NCI-H1092 (cell line): ENCODE measurements at regions not wholly inside any gene's neighbourhood (a gene's known extent, or its start where the extent isn't known, plus 50 kb on each side); places are given as distances from the start of the nearest gene placed in this dataset.

ENCODE experiments used
- DNase-seq: peaks from one replicate; lab custom pipeline; 2025; lab: John Stamatoyannopoulos, UW

- DNase-seq, result no peak
These were observed 955.2 kb upstream of the NR2F2 start for GRCh38 chr15:95375281-95375680.

- DNase-seq, result no peak
These were observed 953.1 kb upstream of the NR2F2 start for GRCh38 chr15:95377258-95377852.

- DNase-seq, result no peak
These were observed 936.1 kb upstream of the NR2F2 start for GRCh38 chr15:95394186-95395067.

GRCh38 chr15:95400428-95400827, 930.1 kb upstream of the NR2F2 start:
- DNase-seq, result no peak

GRCh38 chr15:95401587-95401986, 928.9 kb upstream of the NR2F2 start:
- DNase-seq, result no peak

GRCh38 chr15:95405447-95405846, 925.1 kb upstream of the NR2F2 start:
- DNase-seq, result no peak

- no peak for DNase-seq
These were observed 923.0 kb upstream of the NR2F2 start for GRCh38 chr15:95407534-95407933.

GRCh38 chr15:95409211-95409610, 921.3 kb upstream of the NR2F2 start:
- no peak for DNase-seq

- DNase-seq, result no peak
These were observed 920.7 kb upstream of the NR2F2 start for GRCh38 chr15:95409626-95410310.

- no peak for DNase-seq
These were observed 919.7 kb upstream of the NR2F2 start for GRCh38 chr15:95410757-95411156.

GRCh38 chr15:95416576-95416975, 913.9 kb upstream of the NR2F2 start:
- no peak for DNase-seq

- DNase-seq, result no peak
These were observed 912.7 kb upstream of the NR2F2 start for GRCh38 chr15:95417761-95418160.

- DNase-seq, result no peak
These were observed 908.2 kb upstream of the NR2F2 start for GRCh38 chr15:95422255-95422654.

- DNase-seq, result no peak
These were observed 904.6 kb upstream of the NR2F2 start for GRCh38 chr15:95425859-95426258.

GRCh38 chr15:95429345-95429744, 901.2 kb upstream of the NR2F2 start:
- no peak for DNase-seq

- DNase-seq, result no peak
These were observed 899.0 kb upstream of the NR2F2 start for GRCh38 chr15:95431518-95431917.

- DNase-seq, result no peak
These were observed 897.6 kb upstream of the NR2F2 start for GRCh38 chr15:95432878-95433405.

- no peak for DNase-seq
These were observed 890.6 kb upstream of the NR2F2 start for GRCh38 chr15:95439922-95440376.

- DNase-seq, result no peak
These were observed 889.8 kb upstream of the NR2F2 start for GRCh38 chr15:95440712-95441111.

- DNase-seq, result no peak
These were observed 888.3 kb upstream of the NR2F2 start for GRCh38 chr15:95442107-95442719.

GRCh38 chr15:95444860-95445259, 885.6 kb upstream of the NR2F2 start:
- DNase-seq, result no peak

GRCh38 chr15:95446854-95447253, 883.6 kb upstream of the NR2F2 start:
- no peak for DNase-seq
